Breast epithelium (tissue), 3 donors: ENCODE measurements at regions not wholly inside any gene's neighbourhood (a gene's known extent, or its start where the extent isn't known, plus 50 kb on each side); places are given as distances from the start of the nearest gene placed in this dataset.

Experiments
- POLR2A ChIP-seq: fragments of 450-650 bp; IDR thresholded peaks from one replicate; pipeline ENCODE4 v1.6.1; 2016; ENCODE audit warnings: antibody characterized with exemption, mild to moderate bottlenecking, moderate library complexity
- POLR2AphosphoS5 ChIP-seq, 3 donors: sonication (generic); formaldehyde crosslinking; IDR thresholded peaks; one replicate each; pipeline ENCODE4 v1.6.1; 2017; ENCODE audit warnings: antibody characterized with exemption in 3 of 3
- TF ChIP-seq, protein P1 (sequence below), 3 donors: fragments of 450-650 bp; IDR thresholded peaks; one replicate each; pipeline ENCODE4 v1.5.1; 2016 to 2017; ENCODE audit warnings: antibody characterized with exemption in 3 of 3, mild to moderate bottlenecking in 3 of 3, moderate library complexity in 3 of 3

DNA sequence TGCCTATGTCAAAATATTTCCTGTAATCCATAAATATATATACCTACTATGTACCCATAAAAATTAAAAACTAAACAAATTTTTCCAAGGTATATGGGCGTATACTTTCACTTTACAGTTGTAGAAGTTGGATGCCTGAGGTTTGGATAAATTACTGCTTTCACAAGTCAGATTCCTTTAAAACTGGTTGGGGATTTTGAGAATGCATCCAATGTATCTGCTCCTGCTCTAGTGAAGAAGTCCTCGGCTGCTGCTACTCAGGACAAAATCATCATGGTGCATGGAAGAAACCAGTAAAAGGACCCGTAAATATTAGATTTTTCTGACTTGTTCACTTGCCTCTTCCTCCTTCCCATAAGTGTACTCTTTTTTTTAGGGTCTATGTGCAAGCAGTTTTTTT is 841.1 kb downstream of the USP25 start:
- TF ChIP-seq, protein P1, sequence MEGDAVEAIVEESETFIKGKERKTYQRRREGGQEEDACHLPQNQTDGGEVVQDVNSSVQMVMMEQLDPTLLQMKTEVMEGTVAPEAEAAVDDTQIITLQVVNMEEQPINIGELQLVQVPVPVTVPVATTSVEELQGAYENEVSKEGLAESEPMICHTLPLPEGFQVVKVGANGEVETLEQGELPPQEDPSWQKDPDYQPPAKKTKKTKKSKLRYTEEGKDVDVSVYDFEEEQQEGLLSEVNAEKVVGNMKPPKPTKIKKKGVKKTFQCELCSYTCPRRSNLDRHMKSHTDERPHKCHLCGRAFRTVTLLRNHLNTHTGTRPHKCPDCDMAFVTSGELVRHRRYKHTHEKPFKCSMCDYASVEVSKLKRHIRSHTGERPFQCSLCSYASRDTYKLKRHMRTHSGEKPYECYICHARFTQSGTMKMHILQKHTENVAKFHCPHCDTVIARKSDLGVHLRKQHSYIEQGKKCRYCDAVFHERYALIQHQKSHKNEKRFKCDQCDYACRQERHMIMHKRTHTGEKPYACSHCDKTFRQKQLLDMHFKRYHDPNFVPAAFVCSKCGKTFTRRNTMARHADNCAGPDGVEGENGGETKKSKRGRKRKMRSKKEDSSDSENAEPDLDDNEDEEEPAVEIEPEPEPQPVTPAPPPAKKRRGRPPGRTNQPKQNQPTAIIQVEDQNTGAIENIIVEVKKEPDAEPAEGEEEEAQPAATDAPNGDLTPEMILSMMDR (IDR thresholded peaks at IDR 0.05), result no peak
- TF ChIP-seq POLR2A, result no peak
- TF ChIP-seq POLR2AphosphoS5 (IDR thresholded peaks at IDR 0.05), result no peak
